Prostate gland (tissue), 2 donors: ENCODE measurements at regions not wholly inside any gene's neighbourhood (a gene's known extent, or its start where the extent isn't known, plus 50 kb on each side); places are given as distances from the start of the nearest gene placed in this dataset.

Source experiments
- CTCF ChIP-seq, 4 experiments: fragments of 200-600 bp in 2 of 4; fragments of 450-650 bp in 2 of 4; sonication (generic) in 2 of 4; IDR thresholded peaks; 1 replicate in 3 of 4; 2 replicates in 1 of 4; pipeline ENCODE4 v1.5.1; 2016 to 2019; ENCODE audit warnings: antibody characterized with exemption in 4 of 4, mild to moderate bottlenecking in 2 of 4, moderate library complexity in 2 of 4
- POLR2AphosphoS5 ChIP-seq: sonication (generic); formaldehyde crosslinking; IDR thresholded peaks from one replicate; pipeline ENCODE4 v1.6.1; 2017; ENCODE audit warnings: antibody characterized with exemption

GRCh38 chr6:84460491-84460890 lies 233.0 kb upstream of the CEP162 start:
- TF ChIP-seq POLR2AphosphoS5 (no peak), CTCF (IDR thresholded peaks at IDR 0.05) (no peak)
